ENCODE measurements at regions not wholly inside any gene's neighbourhood (a gene's known extent, or its start where the extent isn't known, plus 50 kb on each side); places are given as distances from the start of the nearest gene placed in this dataset.
"Not testable (repeated sequence)": the region's sequence is repeated elsewhere in the genome, so short reads cannot be mapped to it uniquely, and the experiment has no call there.

- H3K9me1 ChIP-seq (ENCODE audit: control insufficient read depth, extremely low read depth, insufficient read depth, low read length); FAIRE-seq; H3K4me3 ChIP-seq (ENCODE audit: control insufficient read depth in 2 of 3, extremely low read depth in 1 of 3, insufficient read depth in 2 of 3, low read depth in 1 of 3, low read length in 3 of 3); H3K9ac ChIP-seq (ENCODE audit: control insufficient read depth, extremely low read depth, insufficient read depth, low read length); H3K4me2 ChIP-seq (ENCODE audit: control insufficient read depth, extremely low read depth, insufficient read depth, low read depth, low read length); H3K36me3 ChIP-seq (ENCODE audit: control insufficient read depth in 2 of 2, extremely low read depth in 1 of 2, insufficient read depth in 2 of 2, low read length in 2 of 2); H3K79me2 ChIP-seq (ENCODE audit: control insufficient read depth, insufficient read depth, low read length); H3K27ac ChIP-seq (ENCODE audit: control insufficient read depth, insufficient read depth, low read length); H3K27me3 ChIP-seq (ENCODE audit: control insufficient read depth, extremely low read depth, insufficient read depth, low read length); dilution Hi-C loops (cut with MboI; ENCODE audit: extremely low pct_ligation_motif_present, low sequenced_read_pairs); H3K4me1 ChIP-seq (ENCODE audit: control insufficient read depth, extremely low read depth, insufficient read depth, low read length); DNase-seq (ENCODE audit: low read depth, low spot score); H3K9me3 ChIP-seq (ENCODE audit: control insufficient read depth, low read depth, low read length); H4K20me1 ChIP-seq (ENCODE audit: control insufficient read depth, extremely low read depth, insufficient read depth, low read length); H2AFZ ChIP-seq (ENCODE audit: control insufficient read depth, low read length): not testable (repeated sequence)
Measured at GRCh38 chr12:63427029-63427428, 241.3 kb downstream of the DPY19L2 start.

GRCh38 chr12:63424671-63425070 lies 243.6 kb downstream of the DPY19L2 start:
- no peak for DNase-seq (ENCODE audit: low read depth, low spot score)
- Histone ChIP-seq H3K9me3 (ENCODE audit: control insufficient read depth, low read depth, low read length) (no peaks in the 10 kb centered on the region), H3K36me3 (ENCODE audit: control insufficient read depth in 2 of 2, extremely low read depth in 1 of 2, insufficient read depth in 2 of 2, low read length in 2 of 2) (no peaks in the 10 kb centered on the region), H3K9me1 (ENCODE audit: control insufficient read depth, extremely low read depth, insufficient read depth, low read length) (no peaks in the 10 kb centered on the region), H2AFZ (ENCODE audit: control insufficient read depth, low read length) (no peak overlapping the region), H3K4me3 (ENCODE audit: control insufficient read depth in 2 of 3, extremely low read depth in 1 of 3, insufficient read depth in 2 of 3, low read depth in 1 of 3, low read length in 3 of 3) (no peak overlapping the region), H3K27me3 (ENCODE audit: control insufficient read depth, extremely low read depth, insufficient read depth, low read length) (no peaks in the 10 kb centered on the region), H3K9ac (ENCODE audit: control insufficient read depth, extremely low read depth, insufficient read depth, low read length) (no peak overlapping the region), H3K4me2 (ENCODE audit: control insufficient read depth, extremely low read depth, insufficient read depth, low read depth, low read length) (no peak overlapping the region), H4K20me1 (ENCODE audit: control insufficient read depth, extremely low read depth, insufficient read depth, low read length) (no peaks in the 10 kb centered on the region), H3K27ac (ENCODE audit: control insufficient read depth, insufficient read depth, low read length) (no peak overlapping the region), H3K4me1 (ENCODE audit: control insufficient read depth, extremely low read depth, insufficient read depth, low read length) (no peaks in the 10 kb centered on the region), H3K79me2 (ENCODE audit: control insufficient read depth, insufficient read depth, low read length) (no peaks in the 10 kb centered on the region)
- dilution Hi-C loops (cut with MboI; ENCODE audit: extremely low pct_ligation_motif_present, low sequenced_read_pairs) = no loop called here
- TF ChIP-seq EZH2 (IDR thresholded peaks at IDR 0.05; ENCODE audit: low read length) = no peak
- no peak for TF ChIP-seq CTCF (optimal IDR thresholded peaks at IDR 0.05 in 1 of 3, IDR thresholded peaks at IDR 0.05 in 1 of 3, conservative IDR thresholded peaks at IDR 0.05 in 1 of 3; ENCODE audit: extremely low read depth in 1 of 3, insufficient read depth in 2 of 3, low read length in 3 of 3)
- no peak for FAIRE-seq

- Histone ChIP-seq H4K20me1 (ENCODE audit: control insufficient read depth, extremely low read depth, insufficient read depth, low read length) (no peaks in the 10 kb centered on the region), H3K4me2 (ENCODE audit: control insufficient read depth, extremely low read depth, insufficient read depth, low read depth, low read length) (no peak overlapping the region), H3K4me1 (ENCODE audit: control insufficient read depth, extremely low read depth, insufficient read depth, low read length) (no peaks in the 10 kb centered on the region), H3K27me3 (ENCODE audit: control insufficient read depth, extremely low read depth, insufficient read depth, low read length) (no peaks in the 10 kb centered on the region), H3K79me2 (ENCODE audit: control insufficient read depth, insufficient read depth, low read length) (no peaks in the 10 kb centered on the region), H3K27ac (ENCODE audit: control insufficient read depth, insufficient read depth, low read length) (no peak overlapping the region), H3K4me3 (ENCODE audit: control insufficient read depth in 2 of 3, extremely low read depth in 1 of 3, insufficient read depth in 2 of 3, low read depth in 1 of 3, low read length in 3 of 3) (no peak overlapping the region), H3K9me1 (ENCODE audit: control insufficient read depth, extremely low read depth, insufficient read depth, low read length) (no peaks in the 10 kb centered on the region), H3K36me3 (ENCODE audit: control insufficient read depth in 2 of 2, extremely low read depth in 1 of 2, insufficient read depth in 2 of 2, low read length in 2 of 2) (no peaks in the 10 kb centered on the region), H3K9ac (ENCODE audit: control insufficient read depth, extremely low read depth, insufficient read depth, low read length) (no peak overlapping the region), H2AFZ (ENCODE audit: control insufficient read depth, low read length) (no peak overlapping the region), H3K9me3 (ENCODE audit: control insufficient read depth, low read depth, low read length) (no peaks in the 10 kb centered on the region)
- dilution Hi-C loops (cut with MboI; ENCODE audit: extremely low pct_ligation_motif_present, low sequenced_read_pairs) = no loop called here
- no peak for FAIRE-seq
- TF ChIP-seq EZH2 (IDR thresholded peaks at IDR 0.05; ENCODE audit: low read length) (no peak), CTCF (optimal IDR thresholded peaks at IDR 0.05 in 1 of 3, IDR thresholded peaks at IDR 0.05 in 1 of 3, conservative IDR thresholded peaks at IDR 0.05 in 1 of 3; ENCODE audit: extremely low read depth in 1 of 3, insufficient read depth in 2 of 3, low read length in 3 of 3) (no peak)
- no peak for DNase-seq (ENCODE audit: low read depth, low spot score)
Measured at GRCh38 chr12:63423839-63424238, 244.5 kb downstream of the DPY19L2 start.
